ENCODE measurements at regions not wholly inside any gene's neighbourhood (a gene's known extent, or its start where the extent isn't known, plus 50 kb on each side); places are given as distances from the start of the nearest gene placed in this dataset.

DNA sequence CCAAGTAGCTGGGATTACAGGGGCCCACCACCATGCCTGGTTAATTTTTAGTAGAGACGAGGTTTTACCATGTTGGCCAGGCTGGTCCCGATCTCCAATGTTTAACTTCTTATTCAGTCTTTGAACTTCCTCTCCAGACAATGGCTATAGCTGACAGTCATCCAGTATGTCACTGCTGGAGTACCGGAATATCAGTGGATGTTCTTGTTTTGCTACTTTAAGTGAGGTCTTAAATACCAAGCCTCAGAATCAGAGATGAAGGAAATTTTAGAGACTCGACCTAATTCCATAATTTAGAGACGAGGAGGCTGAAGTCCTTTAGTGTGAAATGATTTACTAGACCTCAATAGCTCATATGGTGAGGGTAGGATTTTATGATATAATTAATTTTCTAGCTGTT is 294.8 kb upstream of the KLF6 start:
- H3K27ac ChIP-seq (ENCODE audit: low read depth in 1 of 2, low read length in 2 of 2): no peak overlapping the region
- no peaks in the 10 kb centered on the region for H3K36me3 ChIP-seq (ENCODE audit: control insufficient read depth in 4 of 4, insufficient read depth in 3 of 4, low read depth in 1 of 4, low read length in 3 of 4)
- TF ChIP-seq, protein P1, sequence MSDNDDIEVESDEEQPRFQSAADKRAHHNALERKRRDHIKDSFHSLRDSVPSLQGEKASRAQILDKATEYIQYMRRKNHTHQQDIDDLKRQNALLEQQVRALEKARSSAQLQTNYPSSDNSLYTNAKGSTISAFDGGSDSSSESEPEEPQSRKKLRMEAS (IDR thresholded peaks at IDR 0.05): no peak
- TF ChIP-seq FOXA2 (IDR thresholded peaks at IDR 0.05) (no peak), NR2F2 (IDR thresholded peaks at IDR 0.05) (no peak), HNF4A (conservative IDR thresholded peaks at IDR 0.05) (no peak), FOXA1 (IDR thresholded peaks at IDR 0.05) (no peak), JUND (IDR thresholded peaks at IDR 0.05) (no peak), YY1 (IDR thresholded peaks at IDR 0.05) (no peak), HNF4G (IDR thresholded peaks at IDR 0.05) (no peak), GABPA (IDR thresholded peaks at IDR 0.05 in 1 of 2, conservative IDR thresholded peaks at IDR 0.05 in 1 of 2) (no peak), TAF1 (conservative IDR thresholded peaks at IDR 0.05) (no peak), EGR1 (IDR thresholded peaks at IDR 0.05; ENCODE audit: low read depth in 2 of 2) (no peak), SP1 (IDR thresholded peaks at IDR 0.05) (no peak), RXRA (IDR thresholded peaks at IDR 0.05) (no peak), RAD21 (IDR thresholded peaks at IDR 0.05) (no peak)
- TF ChIP-seq, protein P2, sequence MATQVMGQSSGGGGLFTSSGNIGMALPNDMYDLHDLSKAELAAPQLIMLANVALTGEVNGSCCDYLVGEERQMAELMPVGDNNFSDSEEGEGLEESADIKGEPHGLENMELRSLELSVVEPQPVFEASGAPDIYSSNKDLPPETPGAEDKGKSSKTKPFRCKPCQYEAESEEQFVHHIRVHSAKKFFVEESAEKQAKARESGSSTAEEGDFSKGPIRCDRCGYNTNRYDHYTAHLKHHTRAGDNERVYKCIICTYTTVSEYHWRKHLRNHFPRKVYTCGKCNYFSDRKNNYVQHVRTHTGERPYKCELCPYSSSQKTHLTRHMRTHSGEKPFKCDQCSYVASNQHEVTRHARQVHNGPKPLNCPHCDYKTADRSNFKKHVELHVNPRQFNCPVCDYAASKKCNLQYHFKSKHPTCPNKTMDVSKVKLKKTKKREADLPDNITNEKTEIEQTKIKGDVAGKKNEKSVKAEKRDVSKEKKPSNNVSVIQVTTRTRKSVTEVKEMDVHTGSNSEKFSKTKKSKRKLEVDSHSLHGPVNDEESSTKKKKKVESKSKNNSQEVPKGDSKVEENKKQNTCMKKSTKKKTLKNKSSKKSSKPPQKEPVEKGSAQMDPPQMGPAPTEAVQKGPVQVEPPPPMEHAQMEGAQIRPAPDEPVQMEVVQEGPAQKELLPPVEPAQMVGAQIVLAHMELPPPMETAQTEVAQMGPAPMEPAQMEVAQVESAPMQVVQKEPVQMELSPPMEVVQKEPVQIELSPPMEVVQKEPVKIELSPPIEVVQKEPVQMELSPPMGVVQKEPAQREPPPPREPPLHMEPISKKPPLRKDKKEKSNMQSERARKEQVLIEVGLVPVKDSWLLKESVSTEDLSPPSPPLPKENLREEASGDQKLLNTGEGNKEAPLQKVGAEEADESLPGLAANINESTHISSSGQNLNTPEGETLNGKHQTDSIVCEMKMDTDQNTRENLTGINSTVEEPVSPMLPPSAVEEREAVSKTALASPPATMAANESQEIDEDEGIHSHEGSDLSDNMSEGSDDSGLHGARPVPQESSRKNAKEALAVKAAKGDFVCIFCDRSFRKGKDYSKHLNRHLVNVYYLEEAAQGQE (IDR thresholded peaks at IDR 0.05): no peak
- TF ChIP-seq, protein P3, sequence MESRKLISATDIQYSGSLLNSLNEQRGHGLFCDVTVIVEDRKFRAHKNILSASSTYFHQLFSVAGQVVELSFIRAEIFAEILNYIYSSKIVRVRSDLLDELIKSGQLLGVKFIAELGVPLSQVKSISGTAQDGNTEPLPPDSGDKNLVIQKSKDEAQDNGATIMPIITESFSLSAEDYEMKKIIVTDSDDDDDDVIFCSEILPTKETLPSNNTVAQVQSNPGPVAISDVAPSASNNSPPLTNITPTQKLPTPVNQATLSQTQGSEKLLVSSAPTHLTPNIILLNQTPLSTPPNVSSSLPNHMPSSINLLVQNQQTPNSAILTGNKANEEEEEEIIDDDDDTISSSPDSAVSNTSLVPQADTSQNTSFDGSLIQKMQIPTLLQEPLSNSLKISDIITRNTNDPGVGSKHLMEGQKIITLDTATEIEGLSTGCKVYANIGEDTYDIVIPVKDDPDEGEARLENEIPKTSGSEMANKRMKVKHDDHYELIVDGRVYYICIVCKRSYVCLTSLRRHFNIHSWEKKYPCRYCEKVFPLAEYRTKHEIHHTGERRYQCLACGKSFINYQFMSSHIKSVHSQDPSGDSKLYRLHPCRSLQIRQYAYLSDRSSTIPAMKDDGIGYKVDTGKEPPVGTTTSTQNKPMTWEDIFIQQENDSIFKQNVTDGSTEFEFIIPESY (IDR thresholded peaks at IDR 0.05): no peak
- TF ChIP-seq, protein P4, sequence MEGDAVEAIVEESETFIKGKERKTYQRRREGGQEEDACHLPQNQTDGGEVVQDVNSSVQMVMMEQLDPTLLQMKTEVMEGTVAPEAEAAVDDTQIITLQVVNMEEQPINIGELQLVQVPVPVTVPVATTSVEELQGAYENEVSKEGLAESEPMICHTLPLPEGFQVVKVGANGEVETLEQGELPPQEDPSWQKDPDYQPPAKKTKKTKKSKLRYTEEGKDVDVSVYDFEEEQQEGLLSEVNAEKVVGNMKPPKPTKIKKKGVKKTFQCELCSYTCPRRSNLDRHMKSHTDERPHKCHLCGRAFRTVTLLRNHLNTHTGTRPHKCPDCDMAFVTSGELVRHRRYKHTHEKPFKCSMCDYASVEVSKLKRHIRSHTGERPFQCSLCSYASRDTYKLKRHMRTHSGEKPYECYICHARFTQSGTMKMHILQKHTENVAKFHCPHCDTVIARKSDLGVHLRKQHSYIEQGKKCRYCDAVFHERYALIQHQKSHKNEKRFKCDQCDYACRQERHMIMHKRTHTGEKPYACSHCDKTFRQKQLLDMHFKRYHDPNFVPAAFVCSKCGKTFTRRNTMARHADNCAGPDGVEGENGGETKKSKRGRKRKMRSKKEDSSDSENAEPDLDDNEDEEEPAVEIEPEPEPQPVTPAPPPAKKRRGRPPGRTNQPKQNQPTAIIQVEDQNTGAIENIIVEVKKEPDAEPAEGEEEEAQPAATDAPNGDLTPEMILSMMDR (IDR thresholded peaks at IDR 0.05; ENCODE audit: low read depth, low read length, missing input control): no peak
- TF ChIP-seq, protein P5, sequence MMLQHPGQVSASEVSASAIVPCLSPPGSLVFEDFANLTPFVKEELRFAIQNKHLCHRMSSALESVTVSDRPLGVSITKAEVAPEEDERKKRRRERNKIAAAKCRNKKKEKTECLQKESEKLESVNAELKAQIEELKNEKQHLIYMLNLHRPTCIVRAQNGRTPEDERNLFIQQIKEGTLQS (IDR thresholded peaks at IDR 0.05): no peak
- H3K4me1 ChIP-seq (ENCODE audit: control insufficient read depth in 4 of 4, insufficient read depth in 4 of 4, low read length in 3 of 4): peaks cover 0 to 3% (median 0%) of the 10 kb centered on the region in 4 donors
- 76% methylated on average over 5 of the region's 5 CpGs for WGBS
- no peak overlapping the region for H3K4me3 ChIP-seq (ENCODE audit: low read depth in 1 of 3, low read length in 3 of 3)
- no peak overlapping the region for H3K9ac ChIP-seq (ENCODE audit: low read depth in 1 of 2, low read length in 2 of 2)
- DNase-seq (ENCODE audit: low spot score): no peak
- H3K9me3 ChIP-seq (ENCODE audit: control insufficient read depth in 4 of 4, low read length in 3 of 4): no peaks in the 10 kb centered on the region
- no peaks in the 10 kb centered on the region for H3K27me3 ChIP-seq (ENCODE audit: control insufficient read depth in 4 of 4, insufficient read depth in 4 of 4, low read length in 3 of 4)

All from liver (tissue), 8 donors.